Kidney epithelial cell (primary cell): ENCODE measurements at regions not wholly inside any gene's neighbourhood (a gene's known extent, or its start where the extent isn't known, plus 50 kb on each side); places are given as distances from the start of the nearest gene placed in this dataset.
"Not testable (repeated sequence)": the region's sequence is repeated elsewhere in the genome, so short reads cannot be mapped to it uniquely, and the experiment has no call there.

Experiments
- DNase-seq: peaks from one replicate; pipeline ENCODE4 v3.0.0-alpha.2; 2010; ENCODE audit warnings: low read depth
- H3K27me3 ChIP-seq: 2 replicates; pipeline ENCODE4 v1.6.0; 2011; ENCODE audit warnings: low read length; ENCODE audit not compliant: control insufficient read depth, insufficient read depth
- H3K36me3 ChIP-seq: 2 replicates; pipeline ENCODE4 v1.5.1; 2011; ENCODE audit warnings: low read length; ENCODE audit not compliant: control insufficient read depth, insufficient read depth
- H3K4me3 ChIP-seq: 2 replicates; pipeline ENCODE4 v1.5.1; 2011; ENCODE audit warnings: low read depth, mild to moderate bottlenecking, control low read depth, low read length
- TF ChIP-seq, protein P1 (sequence below): IDR thresholded peaks from 2 replicates; pipeline ENCODE4 v1.5.1; 2011; ENCODE audit warnings: mild to moderate bottlenecking, moderate library complexity, low read length, control low read depth, inconsistent platforms; ENCODE audit not compliant: insufficient read depth, poor library complexity, severe bottlenecking

DNA sequence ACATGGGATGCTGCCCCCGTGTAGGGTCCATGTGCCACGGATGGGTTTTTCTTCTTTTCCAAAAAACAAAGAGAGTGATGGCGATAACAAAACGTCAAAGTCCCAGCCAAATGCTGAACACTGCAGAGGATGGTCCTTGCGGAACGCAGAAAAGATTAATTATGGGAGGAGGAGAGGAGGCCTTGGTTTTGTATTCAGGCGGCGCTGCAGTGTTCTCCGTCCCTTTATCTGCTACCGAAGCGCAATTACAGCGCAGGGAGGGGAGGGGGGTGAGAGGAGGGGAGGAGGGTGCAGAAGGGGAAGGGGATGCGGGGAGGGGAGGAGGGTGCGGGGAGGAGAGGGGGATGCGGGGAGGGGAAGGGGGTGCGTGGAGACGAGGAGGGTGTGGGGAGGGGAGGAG lies 131.8 kb upstream of the PRKCQ start:
- DNase-seq = no peak
- H3K4me3 ChIP-seq = no peak overlapping the region
- no peaks in the 10 kb centered on the region for H3K36me3 ChIP-seq
- TF ChIP-seq, protein P1, sequence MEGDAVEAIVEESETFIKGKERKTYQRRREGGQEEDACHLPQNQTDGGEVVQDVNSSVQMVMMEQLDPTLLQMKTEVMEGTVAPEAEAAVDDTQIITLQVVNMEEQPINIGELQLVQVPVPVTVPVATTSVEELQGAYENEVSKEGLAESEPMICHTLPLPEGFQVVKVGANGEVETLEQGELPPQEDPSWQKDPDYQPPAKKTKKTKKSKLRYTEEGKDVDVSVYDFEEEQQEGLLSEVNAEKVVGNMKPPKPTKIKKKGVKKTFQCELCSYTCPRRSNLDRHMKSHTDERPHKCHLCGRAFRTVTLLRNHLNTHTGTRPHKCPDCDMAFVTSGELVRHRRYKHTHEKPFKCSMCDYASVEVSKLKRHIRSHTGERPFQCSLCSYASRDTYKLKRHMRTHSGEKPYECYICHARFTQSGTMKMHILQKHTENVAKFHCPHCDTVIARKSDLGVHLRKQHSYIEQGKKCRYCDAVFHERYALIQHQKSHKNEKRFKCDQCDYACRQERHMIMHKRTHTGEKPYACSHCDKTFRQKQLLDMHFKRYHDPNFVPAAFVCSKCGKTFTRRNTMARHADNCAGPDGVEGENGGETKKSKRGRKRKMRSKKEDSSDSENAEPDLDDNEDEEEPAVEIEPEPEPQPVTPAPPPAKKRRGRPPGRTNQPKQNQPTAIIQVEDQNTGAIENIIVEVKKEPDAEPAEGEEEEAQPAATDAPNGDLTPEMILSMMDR = no peak
- H3K27me3 ChIP-seq = no peaks in the 10 kb centered on the region

DNA sequence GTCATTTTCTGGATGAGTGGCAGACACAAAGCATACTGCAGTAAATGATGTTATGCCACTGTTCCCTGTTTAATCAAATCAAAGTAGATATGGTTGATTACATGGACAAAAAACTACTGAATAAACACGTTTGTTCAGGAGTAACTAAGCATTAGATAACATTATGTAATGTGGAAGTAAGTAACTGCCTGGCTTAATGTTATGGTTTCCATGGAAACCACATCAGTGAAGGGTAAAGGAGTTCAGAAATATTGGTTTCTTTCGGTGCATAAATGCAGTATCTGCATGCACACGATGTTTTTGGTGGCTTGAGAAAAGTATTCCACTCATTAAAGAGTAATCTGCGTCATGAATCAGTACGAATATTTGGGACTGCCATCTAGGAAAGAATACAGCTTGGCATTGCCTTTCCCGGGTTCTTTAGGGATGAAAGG lies 131.3 kb upstream of the PRKCQ start:
- Histone ChIP-seq H3K27me3 (no peaks in the 10 kb centered on the region), H3K36me3 (no peaks in the 10 kb centered on the region), H3K4me3 (no peak overlapping the region)
- DNase-seq = no peak
- TF ChIP-seq, protein P1 = no peak

DNA sequence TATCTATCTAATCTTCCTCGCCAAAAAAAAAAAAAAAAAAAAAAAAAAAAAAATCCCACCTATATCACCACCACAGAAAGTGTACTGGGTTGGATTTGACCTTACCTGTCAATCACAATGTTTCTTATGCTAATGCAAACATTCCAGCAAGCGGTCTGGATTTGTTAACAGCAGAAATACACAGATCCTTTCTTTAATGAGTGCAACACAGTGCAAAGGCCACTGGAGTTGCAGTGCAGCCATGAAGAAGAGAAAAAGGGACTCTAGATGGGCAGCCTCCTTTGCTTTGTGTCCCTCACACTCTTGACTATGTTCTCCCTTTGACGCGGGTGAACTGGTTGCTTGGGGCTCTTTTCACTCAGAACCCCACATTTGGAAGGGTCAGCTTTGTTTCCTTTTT lies 127.3 kb upstream of the PRKCQ start:
- TF ChIP-seq, protein P1 = no peak
- DNase-seq = no peak
- no peaks in the 10 kb centered on the region for H3K27me3 ChIP-seq
- no peaks in the 10 kb centered on the region for H3K36me3 ChIP-seq
- H3K4me3 ChIP-seq = no peak overlapping the region

DNA sequence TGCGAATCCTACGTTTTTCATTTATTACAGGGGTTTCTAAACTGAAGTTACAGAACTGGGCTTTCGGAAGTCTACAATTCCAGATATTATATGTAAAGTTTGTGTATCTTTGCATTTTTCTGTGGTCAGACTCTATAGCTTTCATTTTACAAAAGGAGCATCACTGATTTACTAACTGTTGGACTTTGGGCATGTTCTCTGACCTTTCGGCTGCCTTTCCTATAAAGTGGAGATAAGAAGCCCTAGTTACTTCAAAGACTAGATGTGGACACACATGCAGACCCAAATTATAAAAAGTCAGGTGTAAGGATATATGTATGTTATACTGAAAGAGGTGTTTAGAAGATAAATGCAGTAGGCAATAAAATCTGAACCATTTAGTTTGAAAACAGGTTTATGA lies 126.6 kb upstream of the PRKCQ start:
- Histone ChIP-seq H3K36me3 (no peaks in the 10 kb centered on the region), H3K4me3 (no peak overlapping the region), H3K27me3 (no peaks in the 10 kb centered on the region)
- DNase-seq = no peak
- TF ChIP-seq, protein P1 = no peak

DNA sequence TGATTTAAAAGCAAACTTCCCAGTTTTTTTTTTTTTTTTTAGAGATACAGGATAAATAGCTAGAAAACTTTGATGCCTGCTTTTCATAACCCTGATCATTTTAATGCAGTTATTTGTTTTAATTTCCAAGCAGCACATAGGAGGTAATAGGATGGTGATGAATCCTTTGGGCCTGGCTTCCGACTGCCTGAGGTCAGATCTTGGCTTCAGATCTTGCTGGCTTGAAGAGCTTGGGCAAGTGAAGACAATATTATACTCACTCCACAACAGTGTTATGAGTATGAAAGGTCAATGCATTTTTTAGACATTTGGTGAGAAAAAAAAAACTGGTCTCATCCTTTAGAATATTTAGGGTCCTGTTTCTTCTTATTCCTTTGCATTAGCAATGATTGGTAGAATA lies 124.8 kb upstream of the PRKCQ start:
- DNase-seq = no peak

DNA sequence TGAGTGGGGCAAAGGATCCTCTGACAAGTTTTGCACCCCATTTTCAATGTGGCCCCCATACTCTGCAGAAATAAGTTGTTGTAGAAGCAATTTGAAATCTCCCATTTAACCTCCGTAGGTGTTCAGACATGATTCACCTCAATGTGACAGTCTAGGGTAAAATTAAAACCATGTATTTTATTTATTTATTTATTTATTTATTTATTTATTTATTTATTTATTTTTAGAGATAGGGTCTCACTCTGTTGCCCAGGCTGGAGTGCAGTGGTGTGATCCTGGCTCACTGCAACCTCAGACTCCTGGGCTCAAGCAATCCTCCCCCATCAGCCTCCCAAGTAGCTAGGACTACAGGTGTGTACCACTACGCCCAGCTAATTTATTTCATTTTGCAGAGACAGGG lies 122.8 kb upstream of the PRKCQ start:
- H3K4me3 ChIP-seq, H3K36me3 ChIP-seq, H3K27me3 ChIP-seq, DNase-seq: not testable (repeated sequence)

More for the DNA sequence above, 124.8 kb upstream of the PRKCQ start:
- Histone ChIP-seq H3K36me3 (no peaks in the 10 kb centered on the region), H3K4me3 (no peak overlapping the region), H3K27me3 (no peaks in the 10 kb centered on the region)
- TF ChIP-seq, protein P1 = no peak

DNA sequence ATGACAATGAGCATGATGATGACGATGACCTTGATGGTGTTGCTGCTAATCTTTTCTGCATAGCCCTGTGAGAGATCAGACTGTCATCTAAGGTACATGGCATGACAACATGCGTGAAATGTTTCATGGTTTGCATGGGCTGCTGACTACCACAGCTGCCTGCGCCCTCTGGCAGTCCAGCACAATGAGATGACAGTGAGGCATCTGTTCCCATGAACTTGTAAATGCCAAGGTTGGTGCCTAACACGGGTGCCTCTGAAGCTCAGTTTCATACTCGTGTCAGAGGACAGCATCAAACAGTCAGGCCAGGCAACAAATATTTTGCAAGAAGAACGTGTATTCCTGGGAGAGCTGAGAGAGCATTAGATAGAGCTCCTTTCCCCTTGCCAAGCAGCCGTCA lies 122.0 kb upstream of the PRKCQ start:
- no peak overlapping the region for H3K4me3 ChIP-seq
- no peak for DNase-seq
- no peaks in the 10 kb centered on the region for H3K36me3 ChIP-seq
- TF ChIP-seq, protein P1 = no peak
- no peaks in the 10 kb centered on the region for H3K27me3 ChIP-seq
